Heart right ventricle (tissue), 16 donors: ENCODE measurements at regions not wholly inside any gene's neighbourhood (a gene's known extent, or its start where the extent isn't known, plus 50 kb on each side); places are given as distances from the start of the nearest gene placed in this dataset.
A peak's percentile ranks its signal among the peaks of the same experiment; 100 is the strongest.

Source experiments
- ATAC-seq, 8 donors: fragments of 200-7000 bp; cut with Tn5 transposase; one replicate each; pipeline ENCODE4 v1.9.1; 2020; ENCODE audit warnings: mild to moderate bottlenecking in 8 of 8, moderate library complexity in 8 of 8, moderate number of reproducible peaks in 1 of 8
- DNase-seq, 2 donors: peaks; one replicate each; pipeline ENCODE4 v3.0.0-alpha.2; 2020
- H3K27ac ChIP-seq, 10 donors: fragments of 200-600 bp; sonication (generic) in 2 of 10; one replicate each; pipeline versions ENCODE4 v1.5.0 to v1.8.0; 2020 to 2022; ENCODE audit warnings: mild to moderate bottlenecking in 3 of 10
- H3K27me3 ChIP-seq, 7 donors: fragments of 200-600 bp; one replicate each; pipeline ENCODE4 v1.8.0; 2021 to 2022; ENCODE audit warnings: mild to moderate bottlenecking in 2 of 7
- H3K36me3 ChIP-seq, 9 donors: fragments of 200-600 bp; sonication (generic) in 1 of 9; one replicate each; pipeline versions ENCODE4 v1.5.0 to v1.8.0; 2020 to 2022; ENCODE audit warnings: mild to moderate bottlenecking in 2 of 9
- H3K4me1 ChIP-seq, 9 donors: fragments of 200-600 bp; sonication (generic) in 1 of 9; one replicate each; pipeline versions ENCODE4 v1.5.0 to v1.8.0; 2020 to 2022; ENCODE audit warnings: mild to moderate bottlenecking in 4 of 9
- H3K4me3 ChIP-seq, 10 donors: fragments of 200-600 bp; sonication (generic) in 2 of 10; one replicate each; pipeline versions ENCODE4 v1.5.0 to v1.8.0; 2020 to 2022; ENCODE audit warnings: mild to moderate bottlenecking in 7 of 10, moderate library complexity in 2 of 10
- H3K9me3 ChIP-seq, 11 donors: fragments of 200-600 bp in 10 of 11; sonication (generic) in 2 of 11; one replicate each; pipeline versions ENCODE4 v1.5.0 to v1.8.0; 2013 to 2022; ENCODE audit warnings: mild to moderate bottlenecking in 2 of 11, control low read depth in 1 of 11, moderate library complexity in 1 of 11
- CTCF ChIP-seq, 9 donors: fragments of 200-600 bp; sonication (generic) in 2 of 9; IDR thresholded peaks; one replicate each; pipeline versions ENCODE4 v1.5.0 to v1.8.0; 2021 to 2022; ENCODE audit warnings: antibody characterized with exemption in 9 of 9, mild to moderate bottlenecking in 5 of 9, moderate library complexity in 1 of 9
- WGBS, 2 donors: extraction: QIAGEN DNeasy Blood & Tissue Kit; methylation state at CpG; one replicate each; pipeline ENCODE4 v1.1.7; 2013; ENCODE audit warnings: inconsistent platforms in 1 of 2; 5-methylcytosine and 5-hydroxymethylcytosine counted together
- intact Hi-C, 10 donors: fragments of 100-400 bp; cut with DNase I; formaldehyde crosslinking; loops; one replicate each; pipeline versions ENCODE4 v1.11.1 to v1.14.2; 2022
- donor health status: Arrhythmogenic right ventricular cardiomyopathy.
- donor health status: ischemic (EF 13 %, LVEDD 7.1; RV severe dilation, severe dysfunction).
- donor health status: healthy with polysubstance abuse.
- donor health status: DM: no; HTN: yes; CAD: no.
- donor health status: DM: no; HTN: no; CAD: no.
- donor health status: ischemic (EF 25% LVEDD 6.9; RV normal size, moderate dysfunction).
- donor health status: ischemic (EF 25% LVEDD 5.7; RV mildly dilated, moderate dysfunction).
- donor health status: healthy.
- donor health status: DM: yes; HTN: yes; CAD: no.
- donor health status: Ischemic cardiomyopathy.
- donor health status: ischemic (EF 35%, LVEDD 5.7; RV mildly dilated, moderate dysfunction).
- donor health status: nonischemic (EF 11% LVEDD 7.7; RV severe dilation, severe dysfunction).
- donor health status: DM: yes; HTN: yes; CAD: no.
- donor health status: PGD.
- donor health status: ischemic (EF 29% LVEDD 5.4; RV normal size, mild dysfunction).
- donor health status: nonischemic (EF 23%, LVEDD 6.1; RV moderate dilation, normal function).

GRCh38 chr1:118618618-118619340 lies 369.4 kb downstream of the TBX15 start:
- peak in 1 of 2 donors; percentile 8 for DNase-seq
- no peaks in the 10 kb centered on the region for H3K27me3 ChIP-seq
- H3K36me3 ChIP-seq: no peaks in the 10 kb centered on the region
- intact Hi-C loops: no loop called here
- 42 to 56% methylated on average over 3 of the region's 3 CpGs for WGBS, 2 donors
- H3K9me3 ChIP-seq: peaks cover 0 to 48% (median 0%) of the 10 kb centered on the region in 11 donors
- ATAC-seq: no peak
- TF ChIP-seq CTCF (IDR thresholded peaks at IDR 0.05): no peak
- no peak overlapping the region for H3K27ac ChIP-seq
- no peaks in the 10 kb centered on the region for H3K4me1 ChIP-seq
- no peak overlapping the region for H3K4me3 ChIP-seq

GRCh38 chr1:118617916-118618315 lies 370.2 kb downstream of the TBX15 start:
- no peak for ATAC-seq
- H3K36me3 ChIP-seq: no peaks in the 10 kb centered on the region
- no peaks in the 10 kb centered on the region for H3K4me1 ChIP-seq
- TF ChIP-seq CTCF (IDR thresholded peaks at IDR 0.05): no peak
- H3K4me3 ChIP-seq: no peak overlapping the region
- H3K27me3 ChIP-seq: no peaks in the 10 kb centered on the region
- intact Hi-C loops: no loop called here
- H3K27ac ChIP-seq: no peak overlapping the region
- H3K9me3 ChIP-seq: peaks cover 0 to 55% (median 0%) of the 10 kb centered on the region in 11 donors
- WGBS, 2 donors: 0% methylated on average over 1 of the region's 1 CpG
- DNase-seq: no peak

- 67 to 79% methylated on average over 2 of the region's 2 CpGs for WGBS, 2 donors
- ATAC-seq: no peak
Measured at GRCh38 chr1:118615066-118615465, 373.1 kb downstream of the TBX15 start.

GRCh38 chr1:118589238-118589846 lies 398.8 kb downstream of the TBX15 start:
- WGBS, 2 donors: 29 to 32% methylated on average over 5 of the region's 5 CpGs

More at GRCh38 chr1:118615066-118615465, 373.1 kb downstream of the TBX15 start:
- no peaks in the 10 kb centered on the region for H3K27me3 ChIP-seq
- H3K4me1 ChIP-seq: no peaks in the 10 kb centered on the region
- intact Hi-C loops: no loop called here
- DNase-seq: no peak
- no peaks in the 10 kb centered on the region for H3K36me3 ChIP-seq
- no peak for TF ChIP-seq CTCF (IDR thresholded peaks at IDR 0.05)
- H3K4me3 ChIP-seq: no peak overlapping the region
- H3K9me3 ChIP-seq: peaks cover 0 to 75% (median 0%) of the 10 kb centered on the region in 11 donors
- no peak overlapping the region for H3K27ac ChIP-seq

More at GRCh38 chr1:118589238-118589846, 398.8 kb downstream of the TBX15 start:
- Histone ChIP-seq H3K27me3 (no peaks in the 10 kb centered on the region), H3K36me3 (no peaks in the 10 kb centered on the region), H3K4me1 (no peaks in the 10 kb centered on the region), H3K27ac (no peak overlapping the region), H3K9me3 (no peaks in the 10 kb centered on the region), H3K4me3 (no peak overlapping the region)
- no peak for DNase-seq
- TF ChIP-seq CTCF (IDR thresholded peaks at IDR 0.05): no peak
- intact Hi-C loops: no loop called here
- ATAC-seq: no peak
